ENCODE measurements at regions not wholly inside any gene's neighbourhood (a gene's known extent, or its start where the extent isn't known, plus 50 kb on each side); places are given as distances from the start of the nearest gene placed in this dataset.

- Histone ChIP-seq H3K9me3 (replicated peaks in 1 of 2; ENCODE audit: control insufficient read depth in 2 of 2, insufficient read depth in 1 of 2, low read depth in 1 of 2, low read length in 2 of 2) (peaks cover 0 to 21% of the 10 kb centered on the region in 2 donors), H3K23ac (ENCODE audit: low read depth, low read length, poor library complexity) (no peak overlapping the region), H2BK5ac (ENCODE audit: low read length) (no peak overlapping the region), H3K36me3 (replicated peaks in 1 of 2; ENCODE audit: control insufficient read depth in 2 of 2, insufficient read depth in 2 of 2, low read length in 2 of 2) (no peaks in the 10 kb centered on the region), H2AFZ (ENCODE audit: low read length) (no peak overlapping the region), H3K4me3 (ENCODE audit: low read length in 2 of 2) (no peak overlapping the region), H3K18ac (ENCODE audit: low read length) (no peak overlapping the region), H3K4me2 (ENCODE audit: insufficient read depth, low read length, poor library complexity, severe bottlenecking) (no peak overlapping the region), H2BK12ac (ENCODE audit: low read length) (no peak overlapping the region), H3K14ac (ENCODE audit: low read length) (no peak overlapping the region), H4K8ac (ENCODE audit: low read depth, low read length) (no peak overlapping the region), H3K4me1 (ENCODE audit: control insufficient read depth in 2 of 2, insufficient read depth in 1 of 2, low read depth in 1 of 2, low read length in 2 of 2) (peaks cover 0 to 2% of the 10 kb centered on the region in 2 donors), H3K27ac (replicated peaks; ENCODE audit: low read length) (no peak overlapping the region), H3K79me1 (ENCODE audit: low read depth, low read length) (no peaks in the 10 kb centered on the region), H3K27me3 (ENCODE audit: control insufficient read depth in 3 of 3, insufficient read depth in 3 of 3, low read depth in 1 of 3, low read length in 3 of 3) (no peaks in the 10 kb centered on the region), H2BK15ac (ENCODE audit: low read length) (no peak overlapping the region), H2BK120ac (ENCODE audit: low read depth, low read length) (no peak overlapping the region), H2AK5ac (ENCODE audit: low read depth, low read length) (no peak overlapping the region), H3K9ac (ENCODE audit: low read depth, low read length, poor library complexity) (no peak overlapping the region), H3K4ac (ENCODE audit: low read length) (no peak overlapping the region), H4K91ac (ENCODE audit: low read depth, low read length, poor library complexity) (no peak overlapping the region)
- DNase-seq (ENCODE audit: low spot score) = no peak
- no CpG with 5 or more reads among the region's 2 CpGs for WGBS, 2 donors (ENCODE audit: extremely low coverage in 2 of 2, insufficient read length in 2 of 2, insufficient replicate concordance in 1 of 2)
Observed at GRCh38 chr2:217297096-217297495, 437.2 kb upstream of the TNP1 start.

GRCh38 chr2:217294818-217295217 lies 435.0 kb upstream of the TNP1 start:
- no CpG with 5 or more reads among the region's 4 CpGs for WGBS, 2 donors (ENCODE audit: extremely low coverage in 2 of 2, insufficient read length in 2 of 2, insufficient replicate concordance in 1 of 2)
- no peaks in the 10 kb centered on the region for H3K79me1 ChIP-seq (ENCODE audit: low read depth, low read length)
- no peak for DNase-seq (ENCODE audit: low spot score)

GRCh38 chr2:217294211-217294610 lies 434.3 kb upstream of the TNP1 start:
- Histone ChIP-seq H3K4me3 (ENCODE audit: low read length in 2 of 2) (no peak overlapping the region), H4K91ac (ENCODE audit: low read depth, low read length, poor library complexity) (no peak overlapping the region), H3K4me2 (ENCODE audit: insufficient read depth, low read length, poor library complexity, severe bottlenecking) (no peak overlapping the region), H3K27ac (replicated peaks; ENCODE audit: low read length) (no peak overlapping the region), H3K36me3 (replicated peaks in 1 of 2; ENCODE audit: control insufficient read depth in 2 of 2, insufficient read depth in 2 of 2, low read length in 2 of 2) (no peaks in the 10 kb centered on the region), H2BK15ac (ENCODE audit: low read length) (no peak overlapping the region), H3K18ac (ENCODE audit: low read length) (no peak overlapping the region), H3K4ac (ENCODE audit: low read length) (no peak overlapping the region), H3K79me1 (ENCODE audit: low read depth, low read length) (no peaks in the 10 kb centered on the region), H3K9me3 (replicated peaks in 1 of 2; ENCODE audit: control insufficient read depth in 2 of 2, insufficient read depth in 1 of 2, low read depth in 1 of 2, low read length in 2 of 2) (peaks cover 0 to 21% of the 10 kb centered on the region in 2 donors), H2BK5ac (ENCODE audit: low read length) (no peak overlapping the region), H2BK120ac (ENCODE audit: low read depth, low read length) (no peak overlapping the region), H4K8ac (ENCODE audit: low read depth, low read length) (no peak overlapping the region), H3K23ac (ENCODE audit: low read depth, low read length, poor library complexity) (no peak overlapping the region), H2AK5ac (ENCODE audit: low read depth, low read length) (no peak overlapping the region), H2BK12ac (ENCODE audit: low read length) (no peak overlapping the region), H2AFZ (ENCODE audit: low read length) (no peak overlapping the region), H3K4me1 (ENCODE audit: control insufficient read depth in 2 of 2, insufficient read depth in 1 of 2, low read depth in 1 of 2, low read length in 2 of 2) (peaks cover 4 to 14% of the 10 kb centered on the region in 2 donors), H3K27me3 (ENCODE audit: control insufficient read depth in 3 of 3, insufficient read depth in 3 of 3, low read depth in 1 of 3, low read length in 3 of 3) (no peaks in the 10 kb centered on the region), H3K9ac (ENCODE audit: low read depth, low read length, poor library complexity) (no peak overlapping the region), H3K14ac (ENCODE audit: low read length) (no peak overlapping the region)
- WGBS, 2 donors (ENCODE audit: extremely low coverage in 2 of 2, insufficient read length in 2 of 2, insufficient replicate concordance in 1 of 2) = no CpG with 5 or more reads among the region's 2 CpGs
- DNase-seq (ENCODE audit: low spot score) = no peak

More at GRCh38 chr2:217294818-217295217, 435.0 kb upstream of the TNP1 start:
- Histone ChIP-seq H3K27me3 (ENCODE audit: control insufficient read depth in 3 of 3, insufficient read depth in 3 of 3, low read depth in 1 of 3, low read length in 3 of 3) (no peaks in the 10 kb centered on the region), H2AFZ (ENCODE audit: low read length) (no peak overlapping the region), H2BK120ac (ENCODE audit: low read depth, low read length) (no peak overlapping the region), H2BK12ac (ENCODE audit: low read length) (no peak overlapping the region), H4K8ac (ENCODE audit: low read depth, low read length) (no peak overlapping the region), H2AK5ac (ENCODE audit: low read depth, low read length) (no peak overlapping the region), H3K9me3 (replicated peaks in 1 of 2; ENCODE audit: control insufficient read depth in 2 of 2, insufficient read depth in 1 of 2, low read depth in 1 of 2, low read length in 2 of 2) (peaks cover 0 to 21% of the 10 kb centered on the region in 2 donors), H4K91ac (ENCODE audit: low read depth, low read length, poor library complexity) (no peak overlapping the region), H3K4me3 (ENCODE audit: low read length in 2 of 2) (no peak overlapping the region), H3K4me2 (ENCODE audit: insufficient read depth, low read length, poor library complexity, severe bottlenecking) (no peak overlapping the region), H3K14ac (ENCODE audit: low read length) (no peak overlapping the region), H3K18ac (ENCODE audit: low read length) (no peak overlapping the region), H3K9ac (ENCODE audit: low read depth, low read length, poor library complexity) (no peak overlapping the region), H3K23ac (ENCODE audit: low read depth, low read length, poor library complexity) (no peak overlapping the region), H3K27ac (replicated peaks; ENCODE audit: low read length) (no peak overlapping the region), H2BK5ac (ENCODE audit: low read length) (no peak overlapping the region), H3K4me1 (ENCODE audit: control insufficient read depth in 2 of 2, insufficient read depth in 1 of 2, low read depth in 1 of 2, low read length in 2 of 2) (peaks cover 6 to 8% of the 10 kb centered on the region in 2 donors), H2BK15ac (ENCODE audit: low read length) (no peak overlapping the region), H3K36me3 (replicated peaks in 1 of 2; ENCODE audit: control insufficient read depth in 2 of 2, insufficient read depth in 2 of 2, low read length in 2 of 2) (no peaks in the 10 kb centered on the region), H3K4ac (ENCODE audit: low read length) (no peak overlapping the region)

GRCh38 chr2:217293607-217294006 lies 433.7 kb upstream of the TNP1 start:
- H2BK120ac ChIP-seq (ENCODE audit: low read depth, low read length) = no peak overlapping the region
- H4K91ac ChIP-seq (ENCODE audit: low read depth, low read length, poor library complexity) = no peak overlapping the region
- no peak overlapping the region for H3K9ac ChIP-seq (ENCODE audit: low read depth, low read length, poor library complexity)
- peaks cover 6 to 20% of the 10 kb centered on the region in 2 donors for H3K4me1 ChIP-seq (ENCODE audit: control insufficient read depth in 2 of 2, insufficient read depth in 1 of 2, low read depth in 1 of 2, low read length in 2 of 2)
- no peak overlapping the region for H3K14ac ChIP-seq (ENCODE audit: low read length)
- no peak overlapping the region for H3K18ac ChIP-seq (ENCODE audit: low read length)
- H2AK5ac ChIP-seq (ENCODE audit: low read depth, low read length) = no peak overlapping the region
- H3K23ac ChIP-seq (ENCODE audit: low read depth, low read length, poor library complexity) = no peak overlapping the region
- WGBS, 2 donors (ENCODE audit: extremely low coverage in 2 of 2, insufficient read length in 2 of 2, insufficient replicate concordance in 1 of 2) = no CpG with 5 or more reads among the region's 3 CpGs
- H3K4ac ChIP-seq (ENCODE audit: low read length) = no peak overlapping the region
- H2BK15ac ChIP-seq (ENCODE audit: low read length) = no peak overlapping the region
- H3K27me3 ChIP-seq (ENCODE audit: control insufficient read depth in 3 of 3, insufficient read depth in 3 of 3, low read depth in 1 of 3, low read length in 3 of 3) = no peaks in the 10 kb centered on the region
- no peak overlapping the region for H3K4me3 ChIP-seq (ENCODE audit: low read length in 2 of 2)
- H3K9me3 ChIP-seq (replicated peaks in 1 of 2; ENCODE audit: control insufficient read depth in 2 of 2, insufficient read depth in 1 of 2, low read depth in 1 of 2, low read length in 2 of 2) = peaks cover 1 to 23% of the 10 kb centered on the region in 2 donors
- H3K36me3 ChIP-seq (replicated peaks in 1 of 2; ENCODE audit: control insufficient read depth in 2 of 2, insufficient read depth in 2 of 2, low read length in 2 of 2) = no peaks in the 10 kb centered on the region
- no peaks in the 10 kb centered on the region for H3K79me1 ChIP-seq (ENCODE audit: low read depth, low read length)
- H3K27ac ChIP-seq (replicated peaks; ENCODE audit: low read length) = no peak overlapping the region
- no peak for DNase-seq (ENCODE audit: low spot score)
- no peak overlapping the region for H2AFZ ChIP-seq (ENCODE audit: low read length)
- no peak overlapping the region for H2BK5ac ChIP-seq (ENCODE audit: low read length)
- no peak overlapping the region for H2BK12ac ChIP-seq (ENCODE audit: low read length)
- no peak overlapping the region for H4K8ac ChIP-seq (ENCODE audit: low read depth, low read length)
- H3K4me2 ChIP-seq (ENCODE audit: insufficient read depth, low read length, poor library complexity, severe bottlenecking) = no peak overlapping the region

Measured in neuronal stem cell (in vitro differentiated cells).